GM12878 (cell line): ENCODE measurements at regions not wholly inside any gene's neighbourhood (a gene's known extent, or its start where the extent isn't known, plus 50 kb on each side); places are given as distances from the start of the nearest gene placed in this dataset.

ENCODE experiments used
- BRCA1 ChIP-seq: IDR thresholded peaks from 2 replicates; pipeline ENCODE4 v1.6.1; 2011; ENCODE audit warnings: low read depth, low read length, improper control_type of control experiment
- DPF2 ChIP-seq: fragments of 450-650 bp; IDR thresholded peaks from 2 replicates; pipeline ENCODE4 v1.6.1; 2017; ENCODE audit warnings: mild to moderate bottlenecking
- EGR1 ChIP-seq, 2 experiments: IDR thresholded peaks; 1 replicate in 1 of 2; 2 replicates in 1 of 2; pipeline ENCODE4 v1.6.1; 2011 to 2012; ENCODE audit warnings: low read depth in 2 of 2, low read length in 2 of 2, borderline replicate concordance in 1 of 2, mild to moderate bottlenecking in 1 of 2, moderate library complexity in 1 of 2
- HCFC1 ChIP-seq: fragments of 150-350 bp; IDR thresholded peaks from 2 replicates; pipeline ENCODE4 v1.6.1; 2014; ENCODE audit warnings: low read length
- HDAC6 ChIP-seq: fragments of 200-600 bp; sonication (generic); IDR thresholded peaks from one replicate; pipeline ENCODE4 v1.8.0; 2017; ENCODE audit warnings: antibody characterized with exemption; ENCODE audit not compliant: unreplicated experiment
- JUNB ChIP-seq: IDR thresholded peaks from 2 replicates; pipeline ENCODE4 v1.6.1; 2016; ENCODE audit warnings: antibody characterized with exemption, mild to moderate bottlenecking
- JUND ChIP-seq: IDR thresholded peaks from 2 replicates; pipeline ENCODE4 v1.6.1; 2012; ENCODE audit warnings: low read depth, mild to moderate bottlenecking, low read length, improper control_type of control experiment, moderate library complexity
- KAT2A ChIP-seq: conservative IDR thresholded peaks from 2 replicates; pipeline ENCODE4 v1.6.1; 2011; ENCODE audit warnings: low read depth, low read length; ENCODE audit not compliant: control insufficient read depth
- MTA2 ChIP-seq: fragments of 450-650 bp; IDR thresholded peaks from 2 replicates; pipeline ENCODE4 v1.6.1; 2016; ENCODE audit warnings: low read depth, mild to moderate bottlenecking, moderate library complexity
- MXI1 ChIP-seq: fragments of 150-350 bp; IDR thresholded peaks from 2 replicates; pipeline ENCODE4 v1.6.1; 2011; ENCODE audit warnings: low read depth, mild to moderate bottlenecking, inconsistent platforms, low read length, improper control_type of control experiment
- NBN ChIP-seq: fragments of 450-650 bp; IDR thresholded peaks from 2 replicates; pipeline ENCODE4 v1.6.1; 2016
- RAD21 ChIP-seq: IDR thresholded peaks from 2 replicates; pipeline ENCODE4 v1.6.1; 2011; ENCODE audit warnings: mild to moderate bottlenecking, low read depth, low read length, moderate library complexity; ENCODE audit not compliant: insufficient read depth
- RAD51 ChIP-seq: fragments of 450-650 bp; IDR thresholded peaks from 2 replicates; pipeline ENCODE4 v1.6.1; 2016; ENCODE audit warnings: moderate library complexity, mild to moderate bottlenecking, inconsistent platforms
- RCOR1 ChIP-seq: conservative IDR thresholded peaks from 2 replicates; pipeline ENCODE4 v1.6.1; 2012; ENCODE audit warnings: low read depth, low read length, improper control_type of control experiment
- RUNX3 ChIP-seq: IDR thresholded peaks from 2 replicates; pipeline ENCODE4 v1.6.1; 2012; ENCODE audit warnings: low read length, inconsistent platforms
- SIN3A ChIP-seq: IDR thresholded peaks from 2 replicates; pipeline ENCODE4 v1.6.1; 2012; ENCODE audit warnings: low read depth, low read length, improper control_type of control experiment
- SMC3 ChIP-seq: IDR thresholded peaks from 2 replicates; pipeline ENCODE4 v1.6.1; 2011; ENCODE audit warnings: low read length, improper control_type of control experiment, borderline replicate concordance
- SP1 ChIP-seq: IDR thresholded peaks from one replicate; pipeline ENCODE4 v1.6.1; 2011; ENCODE audit warnings: low read depth, low read length
- SUZ12 ChIP-seq: fragments of 200-600 bp; sonication (generic); IDR thresholded peaks from one replicate; pipeline ENCODE4 v1.6.1; 2018; ENCODE audit warnings: antibody characterized with exemption, mild to moderate bottlenecking; ENCODE audit not compliant: unreplicated experiment
- TAF1 ChIP-seq: IDR thresholded peaks from 2 replicates; pipeline ENCODE4 v1.6.1; 2011; ENCODE audit warnings: mild to moderate bottlenecking, low read depth, low read length, borderline replicate concordance
- TF ChIP-seq, protein P1 (sequence below): IDR thresholded peaks from 2 replicates; pipeline ENCODE4 v1.6.1; 2012; ENCODE audit warnings: low read depth, low read length, improper control_type of control experiment
- TF ChIP-seq, protein P2 (sequence below): IDR thresholded peaks from 2 replicates; pipeline ENCODE4 v1.6.1; 2011; ENCODE audit warnings: low read depth, mild to moderate bottlenecking, low read length, moderate library complexity, borderline replicate concordance; ENCODE audit errors: extremely low read depth
- TF ChIP-seq, protein P3 (sequence below): fragments of 450-650 bp; IDR thresholded peaks from 2 replicates; pipeline ENCODE4 v1.6.1; 2017; ENCODE audit warnings: low read depth, mild to moderate bottlenecking, moderate library complexity
- TF ChIP-seq, protein P4 (sequence below): IDR thresholded peaks from 2 replicates; pipeline ENCODE4 v1.6.1; 2011; ENCODE audit warnings: borderline replicate concordance, low read depth, mild to moderate bottlenecking, moderate library complexity, low read length; ENCODE audit not compliant: insufficient read depth, poor library complexity, severe bottlenecking
- TF ChIP-seq, protein P5 (sequence below): fragments of 450-650 bp; IDR thresholded peaks from 2 replicates; pipeline ENCODE4 v1.6.1; 2017; ENCODE audit warnings: antibody characterized with exemption, mild to moderate bottlenecking, moderate library complexity

DNA sequence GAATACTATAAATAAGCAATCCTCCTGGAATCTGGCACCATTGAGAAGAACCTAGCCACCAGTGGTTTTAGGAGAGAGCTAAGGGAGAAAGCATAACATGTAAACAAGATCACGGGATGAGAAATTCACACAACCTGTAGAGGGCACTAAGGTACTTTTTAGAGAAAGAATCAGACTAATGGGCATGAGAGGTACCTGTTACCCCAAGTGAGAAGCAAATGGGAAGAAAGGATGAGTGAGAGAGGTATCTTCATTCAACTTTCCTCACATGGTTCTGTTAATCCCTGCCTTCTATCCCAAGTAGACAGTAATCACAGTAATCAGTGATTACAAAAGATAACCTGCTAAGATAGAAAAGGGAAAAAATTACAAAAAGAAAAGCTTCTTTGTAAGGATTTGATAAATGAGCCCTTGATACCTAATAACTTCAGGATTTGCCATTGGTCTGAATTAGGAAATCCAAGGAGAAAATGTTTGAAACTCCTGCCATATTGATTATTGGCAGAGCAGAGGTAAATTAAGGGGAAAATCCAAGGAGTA lies 251.1 kb upstream of the ADGRL2 start (continued):
- TF ChIP-seq, protein P1, sequence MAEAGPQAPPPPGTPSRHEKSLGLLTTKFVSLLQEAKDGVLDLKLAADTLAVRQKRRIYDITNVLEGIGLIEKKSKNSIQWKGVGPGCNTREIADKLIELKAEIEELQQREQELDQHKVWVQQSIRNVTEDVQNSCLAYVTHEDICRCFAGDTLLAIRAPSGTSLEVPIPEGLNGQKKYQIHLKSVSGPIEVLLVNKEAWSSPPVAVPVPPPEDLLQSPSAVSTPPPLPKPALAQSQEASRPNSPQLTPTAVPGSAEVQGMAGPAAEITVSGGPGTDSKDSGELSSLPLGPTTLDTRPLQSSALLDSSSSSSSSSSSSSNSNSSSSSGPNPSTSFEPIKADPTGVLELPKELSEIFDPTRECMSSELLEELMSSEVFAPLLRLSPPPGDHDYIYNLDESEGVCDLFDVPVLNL: no peak
- TF ChIP-seq MXI1 (no peak), DPF2 (no peak), NBN (peak; percentile 39; the same call in 1 of the 2 replicates), TAF1 (no peak), BRCA1 (no peak), SP1 (no peak), KAT2A (no peak), SUZ12 (no peak), RUNX3 (no peak), RAD51 (no peak), JUNB (no peak), HCFC1 (no peak), SMC3 (peak; percentile 68; the same call in 1 of the 2 replicates), SIN3A (no peak), RAD21 (peak; percentile 78), RCOR1 (0 out of 2 replicates have a peak, but pooled peaks have one; percentile 49), HDAC6 (no peak), MTA2 (no peak), JUND (no peak), EGR1 (IDR thresholded peaks at IDR 0.05; ENCODE audit: borderline replicate concordance in 1 of 2, low read depth in 2 of 2, low read length in 2 of 2) (no peak)
- TF ChIP-seq, protein P2, sequence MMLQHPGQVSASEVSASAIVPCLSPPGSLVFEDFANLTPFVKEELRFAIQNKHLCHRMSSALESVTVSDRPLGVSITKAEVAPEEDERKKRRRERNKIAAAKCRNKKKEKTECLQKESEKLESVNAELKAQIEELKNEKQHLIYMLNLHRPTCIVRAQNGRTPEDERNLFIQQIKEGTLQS: no peak
- TF ChIP-seq, protein P3, sequence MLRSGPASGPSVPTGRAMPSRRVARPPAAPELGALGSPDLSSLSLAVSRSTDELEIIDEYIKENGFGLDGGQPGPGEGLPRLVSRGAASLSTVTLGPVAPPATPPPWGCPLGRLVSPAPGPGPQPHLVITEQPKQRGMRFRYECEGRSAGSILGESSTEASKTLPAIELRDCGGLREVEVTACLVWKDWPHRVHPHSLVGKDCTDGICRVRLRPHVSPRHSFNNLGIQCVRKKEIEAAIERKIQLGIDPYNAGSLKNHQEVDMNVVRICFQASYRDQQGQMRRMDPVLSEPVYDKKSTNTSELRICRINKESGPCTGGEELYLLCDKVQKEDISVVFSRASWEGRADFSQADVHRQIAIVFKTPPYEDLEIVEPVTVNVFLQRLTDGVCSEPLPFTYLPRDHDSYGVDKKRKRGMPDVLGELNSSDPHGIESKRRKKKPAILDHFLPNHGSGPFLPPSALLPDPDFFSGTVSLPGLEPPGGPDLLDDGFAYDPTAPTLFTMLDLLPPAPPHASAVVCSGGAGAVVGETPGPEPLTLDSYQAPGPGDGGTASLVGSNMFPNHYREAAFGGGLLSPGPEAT: no peak
- TF ChIP-seq, protein P4, sequence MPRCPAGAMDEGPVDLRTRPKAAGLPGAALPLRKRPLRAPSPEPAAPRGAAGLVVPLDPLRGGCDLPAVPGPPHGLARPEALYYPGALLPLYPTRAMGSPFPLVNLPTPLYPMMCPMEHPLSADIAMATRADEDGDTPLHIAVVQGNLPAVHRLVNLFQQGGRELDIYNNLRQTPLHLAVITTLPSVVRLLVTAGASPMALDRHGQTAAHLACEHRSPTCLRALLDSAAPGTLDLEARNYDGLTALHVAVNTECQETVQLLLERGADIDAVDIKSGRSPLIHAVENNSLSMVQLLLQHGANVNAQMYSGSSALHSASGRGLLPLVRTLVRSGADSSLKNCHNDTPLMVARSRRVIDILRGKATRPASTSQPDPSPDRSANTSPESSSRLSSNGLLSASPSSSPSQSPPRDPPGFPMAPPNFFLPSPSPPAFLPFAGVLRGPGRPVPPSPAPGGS: no peak
- TF ChIP-seq, protein P5, sequence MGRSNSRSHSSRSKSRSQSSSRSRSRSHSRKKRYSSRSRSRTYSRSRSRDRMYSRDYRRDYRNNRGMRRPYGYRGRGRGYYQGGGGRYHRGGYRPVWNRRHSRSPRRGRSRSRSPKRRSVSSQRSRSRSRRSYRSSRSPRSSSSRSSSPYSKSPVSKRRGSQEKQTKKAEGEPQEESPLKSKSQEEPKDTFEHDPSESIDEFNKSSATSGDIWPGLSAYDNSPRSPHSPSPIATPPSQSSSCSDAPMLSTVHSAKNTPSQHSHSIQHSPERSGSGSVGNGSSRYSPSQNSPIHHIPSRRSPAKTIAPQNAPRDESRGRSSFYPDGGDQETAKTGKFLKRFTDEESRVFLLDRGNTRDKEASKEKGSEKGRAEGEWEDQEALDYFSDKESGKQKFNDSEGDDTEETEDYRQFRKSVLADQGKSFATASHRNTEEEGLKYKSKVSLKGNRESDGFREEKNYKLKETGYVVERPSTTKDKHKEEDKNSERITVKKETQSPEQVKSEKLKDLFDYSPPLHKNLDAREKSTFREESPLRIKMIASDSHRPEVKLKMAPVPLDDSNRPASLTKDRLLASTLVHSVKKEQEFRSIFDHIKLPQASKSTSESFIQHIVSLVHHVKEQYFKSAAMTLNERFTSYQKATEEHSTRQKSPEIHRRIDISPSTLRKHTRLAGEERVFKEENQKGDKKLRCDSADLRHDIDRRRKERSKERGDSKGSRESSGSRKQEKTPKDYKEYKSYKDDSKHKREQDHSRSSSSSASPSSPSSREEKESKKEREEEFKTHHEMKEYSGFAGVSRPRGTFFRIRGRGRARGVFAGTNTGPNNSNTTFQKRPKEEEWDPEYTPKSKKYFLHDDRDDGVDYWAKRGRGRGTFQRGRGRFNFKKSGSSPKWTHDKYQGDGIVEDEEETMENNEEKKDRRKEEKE: no peak
